ENCODE measurements at regions not wholly inside any gene's neighbourhood (a gene's known extent, or its start where the extent isn't known, plus 50 kb on each side); places are given as distances from the start of the nearest gene placed in this dataset.

DNA sequence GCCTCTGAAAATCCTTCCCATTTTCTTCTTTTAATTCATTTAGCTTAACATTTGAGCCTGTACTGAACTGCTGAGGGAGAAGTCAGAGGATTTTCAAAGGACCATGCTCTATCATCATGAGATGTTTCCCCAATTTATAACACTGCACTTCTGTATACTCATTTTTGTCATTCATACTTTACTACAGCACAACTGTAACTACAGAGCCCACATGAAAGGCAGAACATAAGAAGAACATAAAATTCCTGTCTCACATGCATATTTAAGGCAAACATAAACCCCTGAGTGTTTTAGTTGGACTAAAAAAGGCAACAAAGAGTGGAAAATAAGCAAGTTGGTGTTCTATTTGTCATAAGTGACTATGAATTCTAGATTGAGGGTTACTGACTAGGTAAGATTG, 237.7 kb upstream of the ARPP21 start (continued):
- TF ChIP-seq ZNF462 (CRISPR knock-in tag; IDR thresholded peaks at IDR 0.05) (no peak), STAT1 (IDR thresholded peaks at IDR 0.05; ENCODE audit: unreplicated experiment) (no peak), JUNB (IDR thresholded peaks at IDR 0.05; ENCODE audit: unreplicated experiment) (no peak), EZH2 (IDR thresholded peaks at IDR 0.05; ENCODE audit: low read depth, unreplicated experiment) (no peak)
- TF ChIP-seq, protein P1, sequence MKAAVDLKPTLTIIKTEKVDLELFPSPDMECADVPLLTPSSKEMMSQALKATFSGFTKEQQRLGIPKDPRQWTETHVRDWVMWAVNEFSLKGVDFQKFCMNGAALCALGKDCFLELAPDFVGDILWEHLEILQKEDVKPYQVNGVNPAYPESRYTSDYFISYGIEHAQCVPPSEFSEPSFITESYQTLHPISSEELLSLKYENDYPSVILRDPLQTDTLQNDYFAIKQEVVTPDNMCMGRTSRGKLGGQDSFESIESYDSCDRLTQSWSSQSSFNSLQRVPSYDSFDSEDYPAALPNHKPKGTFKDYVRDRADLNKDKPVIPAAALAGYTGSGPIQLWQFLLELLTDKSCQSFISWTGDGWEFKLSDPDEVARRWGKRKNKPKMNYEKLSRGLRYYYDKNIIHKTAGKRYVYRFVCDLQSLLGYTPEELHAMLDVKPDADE (IDR thresholded peaks at IDR 0.05) = no peak

DNA sequence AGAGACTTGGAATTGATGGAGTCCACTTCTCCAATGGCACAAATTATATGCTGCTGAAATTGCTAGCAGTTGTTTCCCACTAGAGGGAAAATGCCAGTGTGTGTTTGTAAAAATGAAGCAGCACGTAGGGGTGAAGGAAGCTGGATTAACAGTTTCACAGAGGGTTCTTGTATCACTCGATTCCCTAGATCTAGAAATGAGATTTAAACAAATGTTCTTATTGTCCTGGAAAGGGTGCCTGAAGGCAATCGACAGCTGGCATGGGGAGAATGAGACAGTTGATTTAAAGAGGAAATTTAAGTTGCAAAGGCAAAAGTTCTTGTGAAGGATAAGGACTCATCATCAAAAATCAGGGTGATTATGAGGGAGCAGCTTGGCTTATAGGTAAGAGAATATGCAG, 234.8 kb upstream of the ARPP21 start:
- H3K36me3 ChIP-seq (ENCODE audit: insufficient read depth) = no peaks in the 10 kb centered on the region
- H3K4me2 ChIP-seq = no peak overlapping the region
- no peak overlapping the region for H3K27ac Mint-ChIP-seq
- no peaks in the 10 kb centered on the region for H3K9me3 Mint-ChIP-seq
- no peak overlapping the region for H3K27ac ChIP-seq (ENCODE audit: low read depth)
- no peak overlapping the region for H3K4me3 ChIP-seq
- no peak for TF ChIP-seq JUNB (IDR thresholded peaks at IDR 0.05; ENCODE audit: unreplicated experiment)
- no peak for TF ChIP-seq POLR2AphosphoS5 (IDR thresholded peaks at IDR 0.05; ENCODE audit: low read depth)
- TF ChIP-seq ZNF331 (CRISPR knock-in tag; IDR thresholded peaks at IDR 0.05; ENCODE audit: low read depth) = no peak
- TF ChIP-seq CREB1 (CRISPR knock-in tag; IDR thresholded peaks at IDR 0.05; ENCODE audit: low read depth) = no peak
- TF ChIP-seq STAT1 (IDR thresholded peaks at IDR 0.05; ENCODE audit: unreplicated experiment) = no peak
- TF ChIP-seq CTCF (conservative IDR thresholded peaks at IDR 0.05; ENCODE audit: low read depth in 2 of 2) = no peak
- H3K27me3 Mint-ChIP-seq (ENCODE audit: insufficient read depth, low read depth, poor library complexity) = no peaks in the 10 kb centered on the region
- H3K4me3 Mint-ChIP-seq = no peak overlapping the region
- H3K27me3 ChIP-seq (ENCODE audit: insufficient read depth) = no peaks in the 10 kb centered on the region
- DNase-seq (ENCODE audit: low spot score) (no peak), ATAC-seq (no peak)
- no peaks in the 10 kb centered on the region for H3F3A ChIP-seq (replicated peaks; ENCODE audit: low read depth)
- H4K20me1 ChIP-seq (replicated peaks; ENCODE audit: insufficient read depth) = no peaks in the 10 kb centered on the region
- no peaks in the 10 kb centered on the region for H3K36me3 Mint-ChIP-seq (ENCODE audit: low read depth)
- H2AFZ ChIP-seq = no peak overlapping the region
- H3K4me1 ChIP-seq (ENCODE audit: insufficient read depth) = no peaks in the 10 kb centered on the region
- H3K9me2 ChIP-seq (ENCODE audit: insufficient read depth) = no peaks in the 10 kb centered on the region
- no peaks in the 10 kb centered on the region for H3K4me1 Mint-ChIP-seq
- no peaks in the 10 kb centered on the region for H3K79me2 ChIP-seq (replicated peaks; ENCODE audit: insufficient read depth)

All from GM23338 (cell line).